HG02798 (cell line): ENCODE measurements at regions not wholly inside any gene's neighbourhood (a gene's known extent, or its start where the extent isn't known, plus 50 kb on each side); places are given as distances from the start of the nearest gene placed in this dataset.

ENCODE experiments used
- ATAC-seq: cut with Tn5 transposase; IDR thresholded peaks from one replicate; pipeline ENCODE4 v1.9.1; 2021; ENCODE audit warnings: mild to moderate bottlenecking; ENCODE audit not compliant: unreplicated experiment, poor library complexity

- no peak for ATAC-seq
These were observed 371.7 kb upstream of the LRRC7 start for GRCh38 chr1:69196071-69196470.

DNA sequence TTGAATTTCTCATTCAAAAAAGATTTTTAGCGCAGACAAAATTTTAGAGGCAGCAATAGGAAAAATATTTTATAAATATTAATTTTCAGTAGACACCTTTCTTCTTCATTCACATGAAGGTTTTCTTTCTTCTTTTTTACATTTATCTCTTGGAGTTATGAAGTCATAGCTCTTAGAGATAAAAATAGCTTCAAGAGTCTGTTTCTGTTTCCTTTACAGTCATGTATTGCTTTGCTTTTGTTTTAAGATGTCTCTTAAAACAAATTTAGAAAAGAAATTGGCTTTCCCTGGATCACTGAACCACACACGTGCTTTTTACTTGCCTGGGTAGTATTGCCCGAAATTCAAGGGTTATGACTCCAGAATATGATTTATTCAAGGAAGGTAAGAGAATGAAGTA is 369.9 kb upstream of the LRRC7 start:
- ATAC-seq: no peak

DNA sequence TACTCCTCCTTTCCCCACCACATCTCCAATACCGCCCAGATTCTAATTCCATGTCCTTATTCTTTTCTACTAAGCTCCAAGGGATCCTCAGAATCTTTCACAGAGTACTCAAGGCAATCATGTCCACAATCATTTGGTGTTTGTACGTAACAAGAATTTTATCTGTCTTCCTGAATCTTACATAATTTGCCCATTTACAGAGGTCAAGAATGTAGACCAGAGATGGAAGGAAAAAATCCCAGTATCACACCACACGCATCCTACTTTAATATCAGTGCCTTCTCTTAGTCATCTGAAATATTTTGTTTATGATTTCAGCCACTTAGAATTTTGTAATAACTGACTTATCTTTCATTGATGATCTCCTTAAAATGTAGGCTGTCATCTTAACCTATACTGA is 366.0 kb upstream of the LRRC7 start:
- ATAC-seq: no peak

- ATAC-seq: no peak
These were observed 364.6 kb upstream of the LRRC7 start for GRCh38 chr1:69203166-69203565.

DNA sequence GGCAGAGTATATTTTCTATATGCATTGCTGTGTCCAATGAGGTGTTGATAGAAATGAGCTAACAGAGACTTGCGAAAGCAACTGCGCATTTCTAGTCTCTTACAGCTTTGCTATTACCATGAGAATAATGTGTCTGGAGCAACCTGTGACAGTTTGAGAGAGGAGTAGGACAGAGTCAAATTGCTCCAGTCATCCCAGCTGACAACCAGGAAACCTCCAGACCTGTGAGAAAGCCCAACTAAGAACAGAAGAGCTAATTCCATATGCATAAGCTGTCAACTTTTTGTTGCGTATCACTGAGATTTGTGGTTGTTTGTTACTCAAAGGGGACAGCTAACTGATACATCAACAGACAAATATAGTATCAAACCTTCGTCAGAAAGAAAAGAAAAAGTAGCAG is 354.1 kb upstream of the LRRC7 start:
- no peak for ATAC-seq

GRCh38 chr1:69215883-69216282 is 351.8 kb upstream of the LRRC7 start:
- ATAC-seq: no peak

- no peak for ATAC-seq
These were observed 347.1 kb upstream of the LRRC7 start for GRCh38 chr1:69220672-69221071.

GRCh38 chr1:69221524-69221923 is 346.2 kb upstream of the LRRC7 start:
- ATAC-seq: no peak

DNA sequence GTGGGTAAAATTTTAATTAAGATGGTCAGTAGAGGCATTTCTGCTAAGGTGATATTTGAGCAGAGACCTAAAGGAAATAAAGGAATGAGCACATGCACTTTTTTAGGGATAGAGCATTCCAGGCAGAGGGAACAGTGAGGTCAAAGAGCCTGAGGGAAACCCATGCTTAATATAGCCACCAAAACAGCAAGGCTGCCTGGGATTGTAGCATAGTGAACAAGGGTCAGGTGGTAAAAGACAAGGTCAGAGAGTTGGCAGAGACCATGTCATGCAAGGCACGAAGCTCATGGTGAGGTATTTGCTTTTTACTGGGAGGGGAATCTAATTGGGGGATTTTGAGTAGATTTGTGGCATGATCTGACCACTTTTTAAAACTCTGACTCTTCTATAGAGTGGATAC is 344.6 kb upstream of the LRRC7 start:
- no peak for ATAC-seq

DNA sequence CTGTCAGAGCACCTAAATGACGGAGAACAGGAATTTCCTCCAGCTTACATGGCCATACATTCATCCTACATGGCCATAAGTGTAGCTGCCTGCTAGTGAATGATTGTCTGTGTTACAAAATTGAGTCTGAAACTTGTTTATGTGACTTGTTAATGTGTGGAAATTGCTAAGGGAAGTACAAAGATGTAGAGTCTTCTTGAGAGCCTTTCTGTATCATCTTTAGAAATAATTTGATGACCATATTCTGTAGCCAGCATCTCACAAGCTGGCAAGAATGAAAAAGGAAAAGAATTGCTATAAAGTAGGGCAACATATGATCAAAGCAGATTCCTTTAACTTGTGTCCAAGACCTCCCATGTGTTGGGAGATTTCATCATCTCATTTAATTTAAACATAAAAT is 339.2 kb upstream of the LRRC7 start:
- no peak for ATAC-seq

DNA sequence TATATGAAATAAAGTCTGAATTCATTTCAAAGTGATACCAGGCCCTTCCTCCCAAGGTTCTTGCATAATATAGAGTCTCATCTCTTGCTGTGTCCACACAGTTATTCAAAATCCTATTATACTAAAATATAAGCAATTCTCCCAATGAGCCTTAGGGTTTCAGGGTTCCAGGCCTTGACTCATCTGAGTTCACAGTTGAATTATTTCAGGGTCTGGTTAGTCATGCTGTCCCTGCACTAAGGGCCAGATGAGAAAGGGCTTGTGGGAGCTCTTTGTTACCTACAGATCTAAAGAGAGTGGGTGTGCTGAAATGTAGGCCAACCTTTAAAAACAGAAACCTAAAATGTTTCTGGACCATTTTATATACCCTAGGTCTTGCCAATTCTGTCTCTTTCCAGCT is 337.5 kb upstream of the LRRC7 start:
- ATAC-seq: no peak

- ATAC-seq: no peak
These were observed 334.3 kb upstream of the LRRC7 start for GRCh38 chr1:69233463-69233862.

GRCh38 chr1:69244211-69244610 is 323.5 kb upstream of the LRRC7 start:
- ATAC-seq: no peak

DNA sequence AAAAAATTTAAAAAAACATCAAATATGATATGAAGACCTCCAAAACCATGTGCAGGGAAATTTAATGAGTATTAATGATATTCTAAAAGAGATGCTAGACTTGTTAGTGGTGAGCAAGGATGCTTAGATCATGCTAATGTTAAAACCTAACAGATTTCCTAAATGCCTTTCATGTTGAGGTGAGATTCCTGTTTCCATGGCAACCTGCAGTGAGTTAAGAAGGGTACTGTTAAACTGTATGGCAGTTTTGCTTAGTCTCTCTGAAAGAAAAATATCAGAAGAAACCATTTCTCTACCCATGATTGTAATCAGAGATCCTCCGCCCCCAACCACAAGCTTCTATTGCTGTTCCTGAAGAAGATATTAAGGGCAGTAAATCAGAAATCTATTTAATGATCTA is 321.6 kb upstream of the LRRC7 start:
- ATAC-seq: no peak

DNA sequence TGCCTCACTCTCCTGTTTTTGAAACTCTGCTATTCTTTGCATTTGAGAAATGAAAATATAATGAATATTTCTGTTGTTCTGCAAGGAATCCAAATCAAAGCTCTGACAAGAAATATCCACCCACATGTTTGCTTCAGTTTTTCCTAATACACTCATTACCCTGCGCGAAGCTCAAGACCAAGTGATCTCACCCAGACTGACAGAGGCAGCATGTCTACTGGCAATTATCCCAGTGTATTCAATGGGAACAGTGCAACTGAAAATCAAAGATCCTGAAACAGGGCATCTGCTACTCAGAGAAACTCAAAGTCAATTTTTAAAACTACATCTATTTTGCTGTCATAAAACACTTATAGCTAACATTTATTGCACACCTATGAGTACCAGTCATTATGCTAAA is 321.0 kb upstream of the LRRC7 start:
- no peak for ATAC-seq

- no peak for ATAC-seq
These were observed 315.0 kb upstream of the LRRC7 start for GRCh38 chr1:69252696-69253095.

DNA sequence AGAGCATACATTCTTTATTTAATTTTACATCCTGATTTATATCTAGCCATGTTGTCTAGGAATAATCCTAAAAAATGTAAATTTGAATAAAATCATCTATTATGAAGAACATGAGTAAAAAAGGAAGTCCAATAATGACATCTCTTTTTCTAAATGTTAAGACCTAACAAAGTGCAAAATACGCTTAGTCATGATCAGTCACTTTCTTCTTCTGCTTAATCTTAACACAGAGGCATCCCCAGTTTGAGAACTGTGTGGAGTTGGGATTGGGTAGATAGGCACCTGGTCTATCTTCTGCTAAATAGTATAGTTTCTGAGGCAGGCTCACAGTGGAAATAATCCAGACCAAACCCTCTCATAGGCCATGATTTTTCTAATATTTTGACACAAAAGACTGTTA is 311.7 kb upstream of the LRRC7 start:
- ATAC-seq: no peak

- ATAC-seq: no peak
These were observed 308.9 kb upstream of the LRRC7 start for GRCh38 chr1:69258842-69259241.

- no peak for ATAC-seq
These were observed 303.8 kb upstream of the LRRC7 start for GRCh38 chr1:69263921-69264391.

GRCh38 chr1:69269491-69269890 is 298.2 kb upstream of the LRRC7 start:
- ATAC-seq: no peak

GRCh38 chr1:69271587-69272125 is 296.1 kb upstream of the LRRC7 start:
- ATAC-seq: no peak

GRCh38 chr1:69272684-69273083 is 295.0 kb upstream of the LRRC7 start:
- no peak for ATAC-seq

DNA sequence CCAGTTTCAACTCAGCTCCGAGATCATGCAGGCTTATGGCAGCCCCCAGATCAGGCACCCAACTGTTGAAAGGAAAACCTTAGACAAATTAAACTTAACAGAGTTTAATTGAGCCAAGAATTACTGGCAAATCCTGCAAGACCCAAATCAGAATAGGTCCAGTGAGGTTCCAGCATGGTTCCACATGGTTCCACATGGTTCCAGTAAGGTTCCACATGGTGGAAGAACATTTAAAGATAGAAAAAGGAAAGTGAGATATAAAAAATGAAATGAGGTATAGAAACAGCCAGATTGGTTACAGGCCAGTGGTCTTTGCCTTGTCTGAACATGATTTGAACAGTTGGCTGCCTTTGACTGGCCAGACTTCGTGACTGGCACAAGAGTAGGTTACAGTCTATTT is 288.8 kb upstream of the LRRC7 start:
- ATAC-seq: no peak
